ENCODE measurements at regions not wholly inside any gene's neighbourhood (a gene's known extent, or its start where the extent isn't known, plus 50 kb on each side); places are given as distances from the start of the nearest gene placed in this dataset.

- TF ChIP-seq, protein P1, sequence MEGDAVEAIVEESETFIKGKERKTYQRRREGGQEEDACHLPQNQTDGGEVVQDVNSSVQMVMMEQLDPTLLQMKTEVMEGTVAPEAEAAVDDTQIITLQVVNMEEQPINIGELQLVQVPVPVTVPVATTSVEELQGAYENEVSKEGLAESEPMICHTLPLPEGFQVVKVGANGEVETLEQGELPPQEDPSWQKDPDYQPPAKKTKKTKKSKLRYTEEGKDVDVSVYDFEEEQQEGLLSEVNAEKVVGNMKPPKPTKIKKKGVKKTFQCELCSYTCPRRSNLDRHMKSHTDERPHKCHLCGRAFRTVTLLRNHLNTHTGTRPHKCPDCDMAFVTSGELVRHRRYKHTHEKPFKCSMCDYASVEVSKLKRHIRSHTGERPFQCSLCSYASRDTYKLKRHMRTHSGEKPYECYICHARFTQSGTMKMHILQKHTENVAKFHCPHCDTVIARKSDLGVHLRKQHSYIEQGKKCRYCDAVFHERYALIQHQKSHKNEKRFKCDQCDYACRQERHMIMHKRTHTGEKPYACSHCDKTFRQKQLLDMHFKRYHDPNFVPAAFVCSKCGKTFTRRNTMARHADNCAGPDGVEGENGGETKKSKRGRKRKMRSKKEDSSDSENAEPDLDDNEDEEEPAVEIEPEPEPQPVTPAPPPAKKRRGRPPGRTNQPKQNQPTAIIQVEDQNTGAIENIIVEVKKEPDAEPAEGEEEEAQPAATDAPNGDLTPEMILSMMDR (IDR thresholded peaks at IDR 0.05), result no peak
- no peak for TF ChIP-seq POLR2A (IDR thresholded peaks at IDR 0.05)
Measured at GRCh38 chr13:44784708-44785080, 204.6 kb downstream of the NUFIP1 start.

Measured in thyroid gland (tissue), 4 donors.